IMR-90 (cell line): ENCODE measurements at regions not wholly inside any gene's neighbourhood (a gene's known extent, or its start where the extent isn't known, plus 50 kb on each side); places are given as distances from the start of the nearest gene placed in this dataset.

ENCODE experiments used
- ATAC-seq: fragments of 200-7000 bp; cut with Tn5 transposase; 2 replicates; pipeline ENCODE4 v1.9.1; 2020; ENCODE audit warnings: low read depth, mild to moderate bottlenecking, moderate library complexity
- BruUV-seq: library from RNA; stranded (reverse); fragments of 400-500 nt; replicated peaks from 2 replicates; lab custom pipeline; 2021; lab: Mats Ljungman, UMichigan
- CTCF ChIA-PET: fragments of 300-600 bp; formaldehyde crosslinking; extraction: SDS; loops from one replicate; lab custom pipeline; 2021; ENCODE audit warnings: antibody characterized with exemption; lab: Yijun Ruan, JAX
- POLR2A ChIA-PET: fragments of 300-600 bp; sonication (Branson Sonifier 250); formaldehyde crosslinking; loops from one replicate; lab custom pipeline; 2022; ENCODE audit warnings: antibody characterized with exemption; ENCODE audit not compliant: unreplicated experiment; lab: Charles Lee
- DNase-seq: peaks from one replicate; pipeline ENCODE4 v3.0.0; 2013
- H2AFZ ChIP-seq: replicated peaks from 2 replicates; pipeline ENCODE3; 2013; ENCODE audit warnings: low read length, mild to moderate bottlenecking; ENCODE audit not compliant: poor library complexity
- H2AK5ac ChIP-seq: 2 replicates; pipeline ENCODE4 v1.6.1; 2013; ENCODE audit warnings: low read depth, low read length, inconsistent platforms
- H2AK9ac ChIP-seq: replicated peaks from 2 replicates; pipeline ENCODE3; 2013; ENCODE audit warnings: mild to moderate bottlenecking, low read depth, low read length, moderate library complexity; ENCODE audit not compliant: poor library complexity
- H2BK120ac ChIP-seq: 2 replicates; pipeline ENCODE4 v1.6.1; 2013; ENCODE audit warnings: low read depth, low read length, inconsistent platforms
- H2BK15ac ChIP-seq: 3 replicates; pipeline ENCODE4 v1.6.1; 2013; ENCODE audit warnings: low read depth, low read length, inconsistent platforms
- H2BK20ac ChIP-seq: 2 replicates; pipeline ENCODE4 v1.6.1; 2013; ENCODE audit warnings: low read depth, mild to moderate bottlenecking, inconsistent platforms, low read length, moderate library complexity
- H2BK5ac ChIP-seq: 2 replicates; pipeline ENCODE4 v1.6.1; 2013; ENCODE audit warnings: mild to moderate bottlenecking, low read depth, low read length, inconsistent platforms; ENCODE audit not compliant: poor library complexity, severe bottlenecking
- H3K14ac ChIP-seq: replicated peaks from 2 replicates; pipeline ENCODE4 v1.6.1; 2013; ENCODE audit warnings: low read depth, low read length, inconsistent platforms
- H3K18ac ChIP-seq: 2 replicates; pipeline ENCODE4 v1.6.1; 2013; ENCODE audit warnings: low read depth, low read length, control low read depth
- H3K23ac ChIP-seq: 2 replicates; pipeline ENCODE4 v1.6.1; 2013; ENCODE audit warnings: low read depth, low read length, inconsistent platforms
- H3K27ac ChIP-seq: 2 replicates; pipeline ENCODE4 v1.5.1; 2013; ENCODE audit warnings: mild to moderate bottlenecking, control low read depth, low read length; ENCODE audit not compliant: insufficient read depth
- H3K27me3 ChIP-seq: 2 replicates; pipeline ENCODE4 v1.6.1; 2013; ENCODE audit warnings: low read length; ENCODE audit not compliant: control insufficient read depth, insufficient read depth
- H3K36me3 ChIP-seq: 2 replicates; pipeline ENCODE4 v1.6.1; 2013; ENCODE audit warnings: low read length, mixed read lengths; ENCODE audit not compliant: control insufficient read depth, insufficient read depth
- H3K4ac ChIP-seq: 2 replicates; pipeline ENCODE4 v1.6.1; 2013; ENCODE audit warnings: low read depth, low read length, inconsistent platforms
- H3K4me1 ChIP-seq: 2 replicates; pipeline ENCODE4 v1.6.1; 2013; ENCODE audit warnings: low read length, mixed read lengths; ENCODE audit not compliant: control insufficient read depth, insufficient read depth
- H3K4me2 ChIP-seq: 2 replicates; pipeline ENCODE4 v1.6.1; 2013; ENCODE audit warnings: low read depth, mild to moderate bottlenecking, control low read depth, low read length, moderate library complexity
- H3K4me3 ChIP-seq: 2 replicates; pipeline ENCODE4 v1.5.1; 2013; ENCODE audit warnings: low read depth, mild to moderate bottlenecking, control low read depth, low read length, moderate library complexity; ENCODE audit not compliant: insufficient read depth
- H3K56ac ChIP-seq: 2 replicates; pipeline ENCODE4 v1.6.1; 2013; ENCODE audit warnings: low read length, inconsistent platforms; ENCODE audit not compliant: insufficient read depth; ENCODE audit errors: extremely low read depth
- H3K79me1 ChIP-seq, 2 experiments: 2 replicates each; pipeline ENCODE4 v1.6.1; 2013; ENCODE audit warnings: low read length in 2 of 2, inconsistent platforms in 1 of 2, low read depth in 1 of 2
- H3K9ac ChIP-seq: 2 replicates; pipeline ENCODE4 v1.6.1; 2013; ENCODE audit warnings: low read depth, low read length, control low read depth
- H3K9me1 ChIP-seq: 2 replicates; pipeline ENCODE4 v1.6.1; 2013; ENCODE audit warnings: low read length, inconsistent platforms; ENCODE audit not compliant: insufficient read depth
- H3K9me3 ChIP-seq: 2 replicates; pipeline ENCODE4 v1.6.1; 2013; ENCODE audit warnings: low read length; ENCODE audit not compliant: control insufficient read depth, insufficient read depth
- H4K20me1 ChIP-seq: 2 replicates; pipeline ENCODE4 v1.6.1; 2013; ENCODE audit warnings: low read length, inconsistent platforms; ENCODE audit not compliant: insufficient read depth
- H4K5ac ChIP-seq: 2 replicates; pipeline ENCODE4 v1.6.1; 2013; ENCODE audit warnings: mild to moderate bottlenecking, low read depth, low read length, control low read depth
- H4K8ac ChIP-seq, 2 experiments: 2 replicates each; pipeline ENCODE4 v1.6.1; 2013; ENCODE audit warnings: low read depth in 2 of 2, low read length in 2 of 2, control low read depth in 1 of 2, inconsistent platforms in 1 of 2
- H4K91ac ChIP-seq: 2 replicates; pipeline ENCODE4 v1.6.1; 2013; ENCODE audit warnings: low read depth, low read length, inconsistent platforms; ENCODE audit not compliant: insufficient read depth
- CEBPB ChIP-seq: IDR thresholded peaks from 2 replicates; pipeline ENCODE4 v1.6.1; 2012; ENCODE audit warnings: low read depth, low read length, improper control_type of control experiment
- SMC3 ChIP-seq: fragments of 150-350 bp; IDR thresholded peaks from 2 replicates; pipeline ENCODE4 v1.6.1; 2016; ENCODE audit warnings: low read depth, mild to moderate bottlenecking, antibody characterized with exemption, low read length, moderate library complexity
- WGBS, 2 experiments: methylation state at CpG; one replicate each; pipeline versions ENCODE4 v1.1.5 to v1.1.7; 2013; ENCODE audit warnings: missing lambda C conversion rate in 2 of 2; ENCODE audit not compliant: insufficient read length in 1 of 2; ENCODE audit errors: extremely low coverage in 2 of 2; 5-methylcytosine and 5-hydroxymethylcytosine counted together
- dilution Hi-C: fragments of 300-500 bp; cut with HindIII; formaldehyde crosslinking; loops from one replicate; pipeline ENCODE4 v1.14.3; 2018; ENCODE audit warnings: low sequenced_read_pairs; ENCODE audit not compliant: unreplicated experiment
- in situ Hi-C: fragments of 300-500 bp; cut with MboI; formaldehyde crosslinking; loops from 3 replicates; pipeline ENCODE4 v1.14.3; 2019; ENCODE audit warnings: low sequenced_read_pairs, inconsistent platforms, mixed read lengths
- intact Hi-C: fragments of 100-400 bp; cut with micrococcal nuclease; formaldehyde crosslinking; loops from 2 replicates; pipeline ENCODE4 v1.10.0; 2022

DNA sequence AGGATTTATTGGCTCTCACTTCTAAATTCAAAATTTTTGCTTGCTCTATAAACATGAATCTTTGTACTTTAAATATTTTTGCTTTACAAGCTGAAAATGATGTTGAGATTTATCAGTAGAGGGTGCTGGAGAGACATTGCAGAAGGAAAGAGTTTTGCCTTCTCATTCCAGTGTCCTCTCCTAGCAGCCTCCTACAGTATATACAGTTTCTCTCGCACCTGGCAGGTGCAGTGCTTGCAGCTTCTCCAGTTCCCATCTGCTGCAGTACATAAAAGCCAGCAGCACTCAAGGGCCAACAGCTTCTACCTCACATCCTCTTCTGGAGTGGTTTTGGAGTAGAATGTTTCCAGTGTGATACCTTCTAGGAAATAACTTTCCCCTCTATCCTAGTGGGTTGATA lies 601.8 kb upstream of the ATXN7L3B start:
- in situ Hi-C loops = no loop called here
- CTCF ChIA-PET = no interaction called here
- Histone ChIP-seq H3K9me1 (no peaks in the 10 kb centered on the region), H3K4me2 (no peak overlapping the region), H3K18ac (no peak overlapping the region), H2AK5ac (no peak overlapping the region), H3K27me3 (no peaks in the 10 kb centered on the region), H4K20me1 (no peaks in the 10 kb centered on the region), H4K5ac (no peak overlapping the region), H3K36me3 (no peaks in the 10 kb centered on the region), H3K79me1 (no peaks in the 10 kb centered on the region), H2AFZ (no peak overlapping the region), H2AK9ac (no peak overlapping the region), H3K4ac (no peak overlapping the region), H2BK5ac (no peak overlapping the region), H3K4me3 (no peak overlapping the region), H2BK15ac (no peak overlapping the region), H3K4me1 (no peaks in the 10 kb centered on the region), H3K56ac (no peak overlapping the region), H2BK120ac (no peak overlapping the region), H3K23ac (no peak overlapping the region), H3K27ac (no peak overlapping the region), H4K91ac (no peak overlapping the region), H3K14ac (no peak overlapping the region), H4K8ac (no peak overlapping the region), H3K9ac (no peak overlapping the region), H2BK20ac (no peak overlapping the region), H3K9me3 (peaks cover 6% of the 10 kb centered on the region)
- TF ChIP-seq CEBPB (no peak), SMC3 (no peak)
- DNase-seq = no peak
- intact Hi-C loops = no loop called here
- ATAC-seq = no peak
- no TSS peak for BruUV-seq
- dilution Hi-C loops = no loop called here
- POLR2A ChIA-PET = no interaction called here
- no CpG with 5 or more reads among the region's 1 CpG for WGBS, 2 experiments
